Pancreas (tissue), 10 donors: ENCODE measurements at regions not wholly inside any gene's neighbourhood (a gene's known extent, or its start where the extent isn't known, plus 50 kb on each side); places are given as distances from the start of the nearest gene placed in this dataset.
"Not testable (repeated sequence)": the region's sequence is repeated elsewhere in the genome, so short reads cannot be mapped to it uniquely, and the experiment has no call there.

ENCODE experiments used
- ATAC-seq, 4 donors: fragments of 200-7000 bp; cut with Tn5 transposase; one replicate each; pipeline versions ENCODE4 v1.8.0 to v1.9.1; 2020; ENCODE audit warnings: mild to moderate bottlenecking in 4 of 4, moderate library complexity in 4 of 4
- DNase-seq, 6 donors: peaks; one replicate each; pipeline ENCODE4 v3.0.0-alpha.2; 2020
- FAIRE-seq: peaks from 2 replicates; lab custom pipeline; 2012; peaks lifted over from hg19 to GRCh38; lab: Jason Lieb, UNC
- H3K27ac ChIP-seq, 4 donors: fragments of 200-600 bp; sonication (generic); 1 replicate in 3 of 4; 2 replicates in 1 of 4; pipeline versions ENCODE4 v1.5.0 to v1.8.0; 2020
- H3K27me3 ChIP-seq, 4 donors: fragments of 200-600 bp; one replicate each; pipeline ENCODE4 v1.8.0; 2021
- H3K36me3 ChIP-seq, 3 donors: fragments of 200-600 bp; sonication (generic) in 1 of 3; one replicate each; pipeline versions ENCODE4 v1.5.0 to v1.8.0; 2020 to 2021
- H3K4me1 ChIP-seq, 3 donors: fragments of 200-600 bp; one replicate each; pipeline ENCODE4 v1.8.0; 2021
- H3K4me3 ChIP-seq, 4 donors: fragments of 200-600 bp; sonication (generic) in 2 of 4; one replicate each; pipeline versions ENCODE4 v1.5.0 to v1.8.0; 2020 to 2021
- H3K9me3 ChIP-seq, 4 donors: fragments of 200-600 bp; one replicate each; pipeline ENCODE4 v1.8.0; 2021
- CTCF ChIP-seq, 4 donors: fragments of 200-600 bp; sonication (generic) in 3 of 4; IDR thresholded peaks; one replicate each; pipeline versions ENCODE4 v1.5.0 to v1.8.0; 2021; ENCODE audit warnings: antibody characterized with exemption in 4 of 4
- WGBS, 2 donors: extraction: QIAGEN DNeasy Blood & Tissue Kit; methylation state at CpG; one replicate each; pipeline ENCODE4 v1.1.7; 2013; 5-methylcytosine and 5-hydroxymethylcytosine counted together
- intact Hi-C, 3 donors: fragments of 100-400 bp; cut with DNase I; formaldehyde crosslinking; loops; one replicate each; pipeline versions ENCODE4 v1.11.1 to v1.14.2; 2022
- donor health status: healthy with polysubstance abuse.
- donor health status: DM: no; HTN: no; CAD: no; lungs with moderate emphysema.
- donor health status: DM: no; HTN: no; CAD: no.
- donor health status: control.
- donor health status: control.
- donor health status: Bipolar disorder and iron deficiency.
- donor health status: DM: yes; HTN: yes; CAD: no.
- donor health status: DM: no; HTN: no; CAD: no.
- donor health status: DM: no; HTN: no; CAD: no.
- donor health status: DM: yes; HTN: yes; CAD: no.

GRCh38 chr5:150960791-150961396, 56.1 kb upstream of the ZNF300 start:
- no peaks in the 10 kb centered on the region for H3K9me3 ChIP-seq
- FAIRE-seq (no peak), ATAC-seq (no peak), DNase-seq (no peak)
- no peak overlapping the region for H3K27ac ChIP-seq
- intact Hi-C loops = no loop called here
- 36 to 100% methylated on average over 1 of the region's 1 CpG for WGBS, 2 donors
- H3K4me1 ChIP-seq = no peaks in the 10 kb centered on the region
- H3K27me3 ChIP-seq = no peaks in the 10 kb centered on the region
- TF ChIP-seq CTCF (IDR thresholded peaks at IDR 0.05) = no peak
- H3K36me3 ChIP-seq = no peaks in the 10 kb centered on the region
- no peak overlapping the region for H3K4me3 ChIP-seq

- DNase-seq, H3K27me3 ChIP-seq, H3K4me3 ChIP-seq, H3K27ac ChIP-seq, H3K9me3 ChIP-seq, ATAC-seq, intact Hi-C loops, H3K4me1 ChIP-seq, H3K36me3 ChIP-seq: not testable (repeated sequence)
- FAIRE-seq = peak; percentile 92
These were observed 55.5 kb upstream of the ZNF300 start for GRCh38 chr5:150960323-150960722.
